SK-N-SH treated with all-trans-retinoic acid at 6 μM for 48 hours (cell line): ENCODE measurements at regions not wholly inside any gene's neighbourhood (a gene's known extent, or its start where the extent isn't known, plus 50 kb on each side); places are given as distances from the start of the nearest gene placed in this dataset.

Experiments
- ATAC-seq: fragments of 200-7000 bp; cut with Tn5 transposase; 3 replicates; pipeline ENCODE4 v1.9.1; 2020; ENCODE audit warnings: mild to moderate bottlenecking, moderate library complexity
- ARNTL ChIP-seq: fragments of 450-650 bp; formaldehyde crosslinking; IDR thresholded peaks from 2 replicates; pipeline ENCODE4 v1.5.0; 2020; ENCODE audit warnings: low read depth, mild to moderate bottlenecking, moderate library complexity, borderline replicate concordance
- BACH2 ChIP-seq: fragments of 250-450 bp; sonication (Bioruptor Pico); IDR thresholded peaks from 2 replicates; pipeline ENCODE4 v1.9.0; 2021; ENCODE audit warnings: mild to moderate bottlenecking, borderline replicate concordance
- CSDC2 ChIP-seq: fragments of 250-450 bp; sonication (Bioruptor Pico); IDR thresholded peaks from 2 replicates; pipeline ENCODE4 v1.5.0; 2020; ENCODE audit warnings: mild to moderate bottlenecking, moderate library complexity
- ESRRG ChIP-seq: fragments of 250-450 bp; sonication (Bioruptor Pico); IDR thresholded peaks from 2 replicates; pipeline ENCODE4 v1.6.1; 2021; ENCODE audit warnings: mild to moderate bottlenecking
- GLIS3 ChIP-seq: fragments of 250-450 bp; sonication (Bioruptor Pico); IDR thresholded peaks from 2 replicates; pipeline ENCODE4 v1.5.0; 2020; ENCODE audit warnings: mild to moderate bottlenecking, moderate library complexity
- ISL1 ChIP-seq: fragments of 250-450 bp; sonication (Bioruptor Pico); IDR thresholded peaks from 2 replicates; pipeline ENCODE4 v2.1.2; 2022; ENCODE audit warnings: mild to moderate bottlenecking, moderate library complexity
- OSR1 ChIP-seq: fragments of 250-450 bp; sonication (Bioruptor Pico); IDR thresholded peaks from 2 replicates; pipeline ENCODE4 v1.8.0; 2022; ENCODE audit warnings: moderate library complexity, mild to moderate bottlenecking, inconsistent platforms
- RARB ChIP-seq: fragments of 250-450 bp; sonication (Bioruptor Pico); IDR thresholded peaks from 2 replicates; pipeline ENCODE4 v1.8.0; 2021; ENCODE audit warnings: mild to moderate bottlenecking, moderate library complexity
- TOX ChIP-seq: fragments of 250-450 bp; sonication (Bioruptor Pico); IDR thresholded peaks from 2 replicates; pipeline ENCODE4 v1.8.0; 2021; ENCODE audit warnings: mild to moderate bottlenecking, moderate library complexity, borderline replicate concordance
- ZC3H10 ChIP-seq: fragments of 250-450 bp; sonication (Bioruptor Pico); IDR thresholded peaks from 2 replicates; pipeline ENCODE4 v1.5.1; 2021; ENCODE audit warnings: mild to moderate bottlenecking, moderate library complexity
- ZFP3 ChIP-seq: fragments of 250-450 bp; sonication (Bioruptor Pico); IDR thresholded peaks from 2 replicates; pipeline ENCODE4 v1.5.0; 2020; ENCODE audit warnings: mild to moderate bottlenecking, moderate library complexity
- ZFP30 ChIP-seq: fragments of 450-650 bp; formaldehyde crosslinking; IDR thresholded peaks from 2 replicates; pipeline ENCODE4 v1.5.0; 2022; ENCODE audit warnings: mild to moderate bottlenecking, moderate library complexity
- ZNF70 ChIP-seq: fragments of 450-650 bp; formaldehyde crosslinking; IDR thresholded peaks from 2 replicates; pipeline ENCODE4 v1.5.0; 2020; ENCODE audit warnings: mild to moderate bottlenecking, moderate library complexity
- ZNF8 ChIP-seq: fragments of 450-650 bp; formaldehyde crosslinking; IDR thresholded peaks from 2 replicates; pipeline ENCODE4 v1.5.0; 2020; ENCODE audit warnings: mild to moderate bottlenecking, moderate library complexity
- TF ChIP-seq, protein P1 (sequence below): fragments of 250-450 bp; sonication (Bioruptor Pico); IDR thresholded peaks from 2 replicates; pipeline ENCODE4 v1.8.0; 2021; ENCODE audit warnings: low read depth, mild to moderate bottlenecking, moderate library complexity, borderline replicate concordance
- TF ChIP-seq, protein P2 (sequence below): fragments of 250-450 bp; sonication (Bioruptor Pico); IDR thresholded peaks from 2 replicates; pipeline ENCODE4 v1.8.0; 2020; ENCODE audit warnings: mild to moderate bottlenecking, moderate library complexity, borderline replicate concordance
- TF ChIP-seq, protein P3 (sequence below): fragments of 250-450 bp; sonication (Bioruptor Pico); IDR thresholded peaks from 2 replicates; pipeline ENCODE4 v1.5.1; 2021; ENCODE audit warnings: mild to moderate bottlenecking, moderate library complexity
- TF ChIP-seq, protein P4 (sequence below): fragments of 250-450 bp; sonication (Bioruptor Pico); IDR thresholded peaks from 2 replicates; pipeline ENCODE4 v1.5.1; 2020; ENCODE audit warnings: low read depth, mild to moderate bottlenecking, moderate library complexity

DNA sequence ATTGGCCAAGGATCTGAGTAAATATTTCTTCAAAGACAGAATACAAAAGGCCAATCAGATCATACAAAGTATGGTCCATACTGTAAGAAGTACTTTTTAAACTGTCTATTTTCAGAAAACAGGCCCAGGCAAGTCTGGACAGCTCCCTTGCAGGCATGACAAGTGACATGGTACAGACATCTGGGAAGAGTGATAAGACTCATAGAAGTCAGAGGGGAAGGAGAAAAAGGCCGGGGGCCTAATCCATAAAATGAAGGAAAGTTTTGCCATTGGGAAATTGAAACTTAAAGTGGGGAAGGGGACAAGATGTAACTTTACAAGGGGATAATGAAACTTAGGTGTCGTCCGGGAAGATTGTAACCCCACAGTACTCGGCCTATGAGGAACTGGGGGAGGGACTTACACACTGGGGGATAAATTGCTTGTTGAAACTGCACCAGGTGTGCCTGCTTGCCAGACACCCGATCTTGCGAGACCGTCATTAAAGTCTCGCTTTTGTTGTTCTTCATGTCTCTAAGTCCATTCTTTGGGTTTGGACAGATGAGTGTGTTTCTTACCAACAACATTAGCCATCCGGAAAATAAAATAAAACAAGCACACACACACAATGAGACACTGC is 684.0 kb downstream of the CDH11 start (continued):
- TF ChIP-seq, protein P1, sequence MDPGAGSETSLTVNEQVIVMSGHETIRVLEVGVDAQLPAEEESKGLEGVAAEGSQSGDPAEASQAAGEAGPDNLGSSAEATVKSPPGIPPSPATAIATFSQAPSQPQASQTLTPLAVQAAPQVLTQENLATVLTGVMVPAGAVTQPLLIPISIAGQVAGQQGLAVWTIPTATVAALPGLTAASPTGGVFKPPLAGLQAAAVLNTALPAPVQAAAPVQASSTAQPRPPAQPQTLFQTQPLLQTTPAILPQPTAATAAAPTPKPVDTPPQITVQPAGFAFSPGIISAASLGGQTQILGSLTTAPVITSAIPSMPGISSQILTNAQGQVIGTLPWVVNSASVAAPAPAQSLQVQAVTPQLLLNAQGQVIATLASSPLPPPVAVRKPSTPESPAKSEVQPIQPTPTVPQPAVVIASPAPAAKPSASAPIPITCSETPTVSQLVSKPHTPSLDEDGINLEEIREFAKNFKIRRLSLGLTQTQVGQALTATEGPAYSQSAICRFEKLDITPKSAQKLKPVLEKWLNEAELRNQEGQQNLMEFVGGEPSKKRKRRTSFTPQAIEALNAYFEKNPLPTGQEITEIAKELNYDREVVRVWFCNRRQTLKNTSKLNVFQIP (CRISPR knock-in tag) = no peak
- TF ChIP-seq ESRRG (CRISPR knock-in tag) = no peak
- TF ChIP-seq ZFP3 (CRISPR knock-in tag) = 0 out of 2 replicates have a peak, but pooled peaks have one; percentile 18
- TF ChIP-seq ZNF70 = peak; percentile 66; the same call in 1 of the 2 replicates
- TF ChIP-seq, protein P2, sequence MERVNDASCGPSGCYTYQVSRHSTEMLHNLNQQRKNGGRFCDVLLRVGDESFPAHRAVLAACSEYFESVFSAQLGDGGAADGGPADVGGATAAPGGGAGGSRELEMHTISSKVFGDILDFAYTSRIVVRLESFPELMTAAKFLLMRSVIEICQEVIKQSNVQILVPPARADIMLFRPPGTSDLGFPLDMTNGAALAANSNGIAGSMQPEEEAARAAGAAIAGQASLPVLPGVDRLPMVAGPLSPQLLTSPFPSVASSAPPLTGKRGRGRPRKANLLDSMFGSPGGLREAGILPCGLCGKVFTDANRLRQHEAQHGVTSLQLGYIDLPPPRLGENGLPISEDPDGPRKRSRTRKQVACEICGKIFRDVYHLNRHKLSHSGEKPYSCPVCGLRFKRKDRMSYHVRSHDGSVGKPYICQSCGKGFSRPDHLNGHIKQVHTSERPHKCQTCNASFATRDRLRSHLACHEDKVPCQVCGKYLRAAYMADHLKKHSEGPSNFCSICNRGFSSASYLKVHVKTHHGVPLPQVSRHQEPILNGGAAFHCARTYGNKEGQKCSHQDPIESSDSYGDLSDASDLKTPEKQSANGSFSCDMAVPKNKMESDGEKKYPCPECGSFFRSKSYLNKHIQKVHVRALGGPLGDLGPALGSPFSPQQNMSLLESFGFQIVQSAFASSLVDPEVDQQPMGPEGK (CRISPR knock-in tag) = peak; percentile 34; the same call in 1 of the 2 replicates
- no peak for TF ChIP-seq TOX (CRISPR knock-in tag)
- no peak for TF ChIP-seq BACH2 (CRISPR knock-in tag)

DNA sequence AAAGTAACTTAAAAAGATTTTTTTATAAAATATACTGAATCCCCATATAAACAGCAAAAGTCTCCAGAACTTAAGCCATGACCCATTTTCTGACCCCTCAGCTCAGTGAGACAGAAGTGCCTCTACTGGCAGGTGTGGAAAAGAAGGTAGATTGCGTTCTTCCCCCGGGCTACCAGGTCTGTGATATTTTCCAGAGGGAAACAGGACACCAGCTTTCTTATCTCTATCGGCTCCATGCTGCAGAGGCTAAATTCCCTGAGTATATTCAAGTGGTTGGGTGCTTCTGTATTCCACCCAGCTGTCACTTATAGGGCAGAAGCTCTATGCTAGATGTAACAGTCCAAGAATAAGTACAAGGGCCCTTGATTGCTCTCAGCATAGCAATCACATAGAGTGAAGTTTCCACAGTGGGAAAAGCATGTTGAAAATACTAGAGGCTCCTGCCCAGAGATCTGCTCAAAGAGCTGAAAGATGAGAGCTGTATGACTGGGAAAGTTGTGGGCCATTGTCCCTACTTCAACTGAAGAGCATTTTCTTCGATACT is 687.3 kb downstream of the CDH11 start:
- no peak for ATAC-seq
- no peak for TF ChIP-seq BACH2 (CRISPR knock-in tag)
- TF ChIP-seq, protein P1 (CRISPR knock-in tag) = no peak
- no peak for TF ChIP-seq OSR1 (CRISPR knock-in tag)
- TF ChIP-seq ZFP3 (CRISPR knock-in tag) = no peak
- no peak for TF ChIP-seq ZC3H10 (CRISPR knock-in tag)
- no peak for TF ChIP-seq TOX (CRISPR knock-in tag)
- TF ChIP-seq, protein P2 (CRISPR knock-in tag) = no peak
- TF ChIP-seq, protein P3, sequence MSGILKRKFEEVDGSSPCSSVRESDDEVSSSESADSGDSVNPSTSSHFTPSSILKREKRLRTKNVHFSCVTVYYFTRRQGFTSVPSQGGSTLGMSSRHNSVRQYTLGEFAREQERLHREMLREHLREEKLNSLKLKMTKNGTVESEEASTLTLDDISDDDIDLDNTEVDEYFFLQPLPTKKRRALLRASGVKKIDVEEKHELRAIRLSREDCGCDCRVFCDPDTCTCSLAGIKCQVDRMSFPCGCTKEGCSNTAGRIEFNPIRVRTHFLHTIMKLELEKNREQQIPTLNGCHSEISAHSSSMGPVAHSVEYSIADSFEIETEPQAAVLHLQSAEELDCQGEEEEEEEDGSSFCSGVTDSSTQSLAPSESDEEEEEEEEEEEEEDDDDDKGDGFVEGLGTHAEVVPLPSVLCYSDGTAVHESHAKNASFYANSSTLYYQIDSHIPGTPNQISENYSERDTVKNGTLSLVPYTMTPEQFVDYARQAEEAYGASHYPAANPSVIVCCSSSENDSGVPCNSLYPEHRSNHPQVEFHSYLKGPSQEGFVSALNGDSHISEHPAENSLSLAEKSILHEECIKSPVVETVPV (CRISPR knock-in tag) = no peak
- no peak for TF ChIP-seq ARNTL (CRISPR knock-in tag)
- TF ChIP-seq, protein P4, sequence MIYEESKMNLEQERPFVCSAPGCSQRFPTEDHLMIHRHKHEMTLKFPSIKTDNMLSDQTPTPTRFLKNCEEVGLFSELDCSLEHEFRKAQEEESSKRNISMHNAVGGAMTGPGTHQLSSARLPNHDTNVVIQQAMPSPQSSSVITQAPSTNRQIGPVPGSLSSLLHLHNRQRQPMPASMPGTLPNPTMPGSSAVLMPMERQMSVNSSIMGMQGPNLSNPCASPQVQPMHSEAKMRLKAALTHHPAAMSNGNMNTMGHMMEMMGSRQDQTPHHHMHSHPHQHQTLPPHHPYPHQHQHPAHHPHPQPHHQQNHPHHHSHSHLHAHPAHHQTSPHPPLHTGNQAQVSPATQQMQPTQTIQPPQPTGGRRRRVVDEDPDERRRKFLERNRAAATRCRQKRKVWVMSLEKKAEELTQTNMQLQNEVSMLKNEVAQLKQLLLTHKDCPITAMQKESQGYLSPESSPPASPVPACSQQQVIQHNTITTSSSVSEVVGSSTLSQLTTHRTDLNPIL (CRISPR knock-in tag) = no peak
- no peak for TF ChIP-seq ZNF8 (CRISPR knock-in tag)
- TF ChIP-seq CSDC2 (CRISPR knock-in tag) = no peak
- no peak for TF ChIP-seq ISL1 (CRISPR knock-in tag)
- no peak for TF ChIP-seq ESRRG (CRISPR knock-in tag)
- no peak for TF ChIP-seq GLIS3 (CRISPR knock-in tag)
- no peak for TF ChIP-seq RARB (CRISPR knock-in tag)

DNA sequence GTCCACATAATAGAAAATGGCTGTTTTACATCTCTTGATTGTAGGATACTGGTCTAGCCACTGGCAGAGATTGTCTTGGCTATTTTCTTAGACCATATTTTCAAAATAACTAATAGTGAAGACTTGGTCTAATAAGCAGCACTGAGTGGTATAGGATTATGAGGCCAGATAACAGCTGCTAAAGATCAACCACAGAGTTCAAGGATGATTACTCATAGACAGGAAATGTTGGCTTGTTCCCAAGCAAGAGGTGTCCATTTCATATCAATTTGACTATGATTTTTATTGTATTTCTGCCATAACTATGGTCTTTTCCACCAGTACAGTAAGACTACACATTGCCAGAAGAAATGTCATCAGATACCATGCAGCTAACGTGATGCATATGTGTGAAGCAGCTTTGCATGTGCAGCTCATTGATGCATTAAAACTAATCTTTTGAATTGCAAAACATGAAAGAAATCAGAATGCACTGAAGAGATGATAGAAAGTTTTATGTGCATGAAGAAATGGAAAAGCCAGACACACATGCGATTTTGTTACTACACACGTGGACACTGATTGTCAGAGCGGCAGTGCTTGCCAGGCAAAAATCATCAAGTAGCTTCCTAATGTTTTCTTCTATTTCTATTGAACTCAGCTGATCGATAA is 693.3 kb downstream of the CDH11 start:
- ATAC-seq = peak; percentile 99
- TF ChIP-seq ISL1 (CRISPR knock-in tag) = peak; percentile 71
- TF ChIP-seq ZFP30 (CRISPR knock-in tag) = no peak
